ENCODE measurements at regions not wholly inside any gene's neighbourhood (a gene's known extent, or its start where the extent isn't known, plus 50 kb on each side); places are given as distances from the start of the nearest gene placed in this dataset.

GRCh38 chr9:88659126-88659525, 124.1 kb downstream of the NXNL2 start:
- intact Hi-C loops (cut with micrococcal nuclease) = no loop called here
- POLR2A ChIA-PET = no interaction called here
- CTCF ChIA-PET = no interaction called here
- Mint-ChIP-seq H3K4me1 (no peaks in the 10 kb centered on the region), H3K9me3 (no peaks in the 10 kb centered on the region), H3K36me3 (ENCODE audit: low read depth) (no peaks in the 10 kb centered on the region), H3K4me3 (no peak overlapping the region), H3K27ac (no peak overlapping the region), H3K27me3 (peaks cover 3% of the 10 kb centered on the region)
- no peak for TF ChIP-seq CTCF (IDR thresholded peaks at IDR 0.05)
- no peak for ATAC-seq (ENCODE audit: low read depth)
- no peak for DNase-seq

GRCh38 chr9:88660611-88661010, 125.6 kb downstream of the NXNL2 start:
- intact Hi-C loops (cut with micrococcal nuclease) = no loop called here
- CTCF ChIA-PET = interaction anchor here (2.5 kb wide), 1 partner anchor 340 kb away, joined by 7 read pairs; no protein-coding TSS in a partner anchor
- no peak overlapping the region for H3K27ac Mint-ChIP-seq
- TF ChIP-seq CTCF (IDR thresholded peaks at IDR 0.05) = no peak
- no peaks in the 10 kb centered on the region for H3K36me3 Mint-ChIP-seq (ENCODE audit: low read depth)
- no peaks in the 10 kb centered on the region for H3K4me1 Mint-ChIP-seq
- ATAC-seq (ENCODE audit: low read depth) (no peak), DNase-seq (no peak)
- H3K9me3 Mint-ChIP-seq = no peaks in the 10 kb centered on the region
- POLR2A ChIA-PET = no interaction called here
- no peaks in the 10 kb centered on the region for H3K27me3 Mint-ChIP-seq
- H3K4me3 Mint-ChIP-seq = no peak overlapping the region

GRCh38 chr9:88661759-88662158, 126.8 kb downstream of the NXNL2 start:
- Mint-ChIP-seq H3K4me1 (no peaks in the 10 kb centered on the region), H3K27ac (no peak overlapping the region), H3K9me3 (no peaks in the 10 kb centered on the region), H3K4me3 (no peak overlapping the region), H3K27me3 (no peaks in the 10 kb centered on the region), H3K36me3 (ENCODE audit: low read depth) (no peaks in the 10 kb centered on the region)
- TF ChIP-seq CTCF (IDR thresholded peaks at IDR 0.05) = no peak
- no peak for DNase-seq
- ATAC-seq (ENCODE audit: low read depth) = no peak
- ChIA-PET CTCF (interaction anchor here (2.5 kb wide), 1 partner anchor 339 kb away, joined by 7 read pairs; no protein-coding TSS in a partner anchor), POLR2A (no interaction called here)
- intact Hi-C loops (cut with micrococcal nuclease) = no loop called here

- ATAC-seq (ENCODE audit: low read depth) = no peak
- H3K4me1 Mint-ChIP-seq = no peaks in the 10 kb centered on the region
- DNase-seq = no peak
- intact Hi-C loops (cut with micrococcal nuclease) = no loop called here
- H3K9me3 Mint-ChIP-seq = no peaks in the 10 kb centered on the region
- ChIA-PET CTCF (no interaction called here), POLR2A (no interaction called here)
- H3K27me3 Mint-ChIP-seq = no peaks in the 10 kb centered on the region
- H3K4me3 Mint-ChIP-seq = no peak overlapping the region
- no peak for TF ChIP-seq CTCF (IDR thresholded peaks at IDR 0.05)
- no peak overlapping the region for H3K27ac Mint-ChIP-seq
- no peaks in the 10 kb centered on the region for H3K36me3 Mint-ChIP-seq (ENCODE audit: low read depth)
Measured at GRCh38 chr9:88663771-88664419, 128.9 kb downstream of the NXNL2 start.

- Mint-ChIP-seq H3K9me3 (no peaks in the 10 kb centered on the region), H3K4me3 (no peak overlapping the region), H3K4me1 (no peaks in the 10 kb centered on the region), H3K27me3 (no peaks in the 10 kb centered on the region), H3K27ac (no peak overlapping the region), H3K36me3 (ENCODE audit: low read depth) (no peaks in the 10 kb centered on the region)
- POLR2A ChIA-PET = no interaction called here
- no peak for TF ChIP-seq CTCF (IDR thresholded peaks at IDR 0.05)
- intact Hi-C loops (cut with micrococcal nuclease) = no loop called here
- DNase-seq = no peak
- CTCF ChIA-PET = no interaction called here
- ATAC-seq (ENCODE audit: low read depth) = no peak
Measured at GRCh38 chr9:88664773-88665172, 129.8 kb downstream of the NXNL2 start.
